GM19395 (cell line): ENCODE measurements at regions not wholly inside any gene's neighbourhood (a gene's known extent, or its start where the extent isn't known, plus 50 kb on each side); places are given as distances from the start of the nearest gene placed in this dataset.
"Not testable (repeated sequence)": the region's sequence is repeated elsewhere in the genome, so short reads cannot be mapped to it uniquely, and the experiment has no call there.

Experiments
- ATAC-seq: cut with Tn5 transposase; IDR thresholded peaks from one replicate; pipeline ENCODE4 v1.9.1; 2021; ENCODE audit warnings: mild to moderate bottlenecking, moderate library complexity; ENCODE audit not compliant: unreplicated experiment

GRCh38 chr5:66234241-66234640 lies 90.1 kb downstream of the SREK1 start:
- no peak for ATAC-seq

DNA sequence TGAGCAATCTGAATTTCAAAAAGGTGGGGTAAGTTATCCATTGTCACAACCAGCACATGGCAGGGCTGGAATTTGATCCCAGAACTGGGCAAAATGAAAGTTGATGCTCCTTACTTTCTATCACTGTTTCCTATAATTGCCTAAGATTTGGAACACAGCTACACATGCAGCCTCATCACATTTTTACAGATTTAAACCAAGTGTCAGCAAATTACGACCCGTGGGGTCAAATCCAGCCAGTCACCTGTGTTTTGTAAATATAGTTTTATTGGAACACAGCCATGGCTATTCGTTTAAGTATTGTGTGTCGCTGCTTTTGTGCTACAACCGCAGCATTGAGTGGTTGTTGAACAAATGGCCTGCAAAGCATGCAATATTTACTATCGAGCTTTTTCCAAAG lies 94.3 kb downstream of the SREK1 start:
- no peak for ATAC-seq

- ATAC-seq = no peak
Observed at GRCh38 chr5:66239034-66239433, 94.9 kb downstream of the SREK1 start.

DNA sequence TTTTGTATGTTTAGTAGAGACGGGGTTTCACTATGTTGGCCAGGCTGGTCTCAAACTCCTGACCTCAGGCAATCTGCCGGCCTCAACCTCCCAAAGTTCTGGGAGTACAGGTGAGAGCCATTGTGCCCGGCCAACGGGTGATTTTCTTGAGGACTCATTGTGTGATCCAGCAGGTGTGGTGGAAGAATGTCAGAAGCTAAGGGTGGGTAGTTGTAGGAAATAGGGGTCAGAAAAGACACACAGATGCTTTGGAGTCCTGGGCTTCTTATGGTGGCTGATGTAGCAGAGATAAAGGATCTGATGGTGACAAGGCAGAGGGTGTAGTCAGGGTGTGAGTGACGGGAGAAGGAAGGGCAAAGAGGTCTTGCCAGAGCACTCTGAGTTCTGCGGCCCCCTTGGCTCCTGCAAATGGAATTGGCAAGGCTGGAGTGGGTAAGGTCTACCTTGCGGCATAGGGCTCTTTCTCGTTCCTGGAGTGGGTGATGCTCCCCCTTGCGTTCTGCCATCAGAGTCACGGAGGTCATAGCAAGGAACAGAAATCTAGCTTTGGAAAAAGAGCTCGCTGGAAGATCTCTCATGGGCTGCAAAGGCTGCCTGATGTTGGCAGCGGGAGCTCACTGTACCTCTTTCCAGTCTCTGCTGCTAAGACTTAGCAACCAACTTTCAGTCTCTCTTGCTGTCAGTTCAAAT lies 97.2 kb downstream of the SREK1 start:
- no peak for ATAC-seq

GRCh38 chr5:66242050-66242715 lies 98.1 kb downstream of the SREK1 start:
- ATAC-seq = no peak

GRCh38 chr5:66246608-66247007 lies 102.5 kb downstream of the SREK1 start:
- ATAC-seq = no peak

DNA sequence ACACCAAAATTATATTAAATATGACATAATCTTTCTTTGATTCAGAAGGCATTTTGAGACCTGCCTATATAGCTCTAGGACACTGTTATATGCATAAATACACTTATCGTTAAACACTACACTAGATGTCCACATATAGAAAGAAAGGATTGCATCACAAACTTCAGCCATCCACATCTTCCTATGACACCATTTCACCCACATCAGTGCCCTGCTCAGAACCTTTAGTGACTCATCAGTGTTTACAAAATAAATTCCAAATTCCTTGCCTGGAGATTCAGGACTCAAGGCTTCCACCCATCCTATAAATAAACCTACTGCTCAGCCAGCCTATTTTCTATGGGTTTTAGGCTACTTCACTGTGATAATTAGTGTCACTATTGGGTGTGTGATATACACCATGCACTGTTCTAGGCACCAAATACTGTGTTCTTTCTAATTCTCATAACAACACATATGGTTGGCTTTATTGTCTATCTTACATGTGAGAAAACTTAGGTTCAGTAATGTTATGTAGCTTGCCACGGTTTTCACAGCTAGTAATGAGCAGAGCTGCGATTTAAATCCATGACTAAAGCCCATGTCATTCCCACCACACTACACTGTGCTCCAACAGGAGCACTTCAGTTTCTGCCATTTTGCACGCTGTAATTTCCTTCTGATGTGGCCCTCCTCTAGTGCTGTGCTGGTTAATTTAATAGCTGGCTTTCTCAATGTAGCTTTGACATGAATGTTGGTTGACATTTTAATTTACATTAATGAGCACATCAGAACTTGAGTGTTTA lies 103.3 kb downstream of the SREK1 start:
- no peak for ATAC-seq

GRCh38 chr5:66248874-66249273 lies 104.8 kb downstream of the SREK1 start:
- ATAC-seq = no peak

DNA sequence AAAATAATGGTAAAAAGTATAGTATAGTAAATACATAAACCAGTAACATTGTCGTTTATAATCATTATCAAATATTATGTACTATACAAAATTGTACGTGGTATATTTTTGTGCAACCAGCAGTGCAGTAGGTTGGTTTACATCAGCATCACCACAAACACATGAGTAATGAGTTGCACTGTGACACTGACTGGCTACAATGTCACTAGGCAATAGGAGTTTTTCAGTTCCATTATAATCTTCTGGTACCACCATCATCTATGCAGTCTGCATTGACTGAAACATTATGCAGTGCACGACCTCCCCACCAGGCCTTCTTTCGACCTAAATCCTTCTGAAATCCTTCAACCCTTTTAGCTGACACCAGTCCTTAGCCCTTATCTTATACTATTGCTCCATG lies 105.8 kb downstream of the SREK1 start:
- ATAC-seq = no peak

DNA sequence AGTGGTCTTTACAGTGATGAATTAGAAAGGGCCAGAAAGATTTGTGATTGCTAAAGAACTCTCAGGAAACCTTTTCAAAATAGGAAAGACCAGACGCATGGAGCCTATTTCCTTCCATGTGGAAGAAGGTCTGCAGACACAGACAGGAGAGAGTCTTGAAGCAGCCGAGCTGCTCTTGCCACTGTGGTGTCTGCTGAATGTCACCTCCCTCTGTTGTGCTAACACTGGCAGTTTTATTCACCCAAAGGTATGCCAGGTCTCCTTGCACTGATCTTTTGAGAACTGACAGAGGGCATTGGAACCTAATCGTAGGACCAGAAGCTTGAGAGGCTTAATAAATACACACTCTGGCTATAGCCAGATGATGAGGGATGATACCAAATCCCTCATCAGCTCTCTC lies 108.7 kb downstream of the SREK1 start:
- ATAC-seq = no peak

DNA sequence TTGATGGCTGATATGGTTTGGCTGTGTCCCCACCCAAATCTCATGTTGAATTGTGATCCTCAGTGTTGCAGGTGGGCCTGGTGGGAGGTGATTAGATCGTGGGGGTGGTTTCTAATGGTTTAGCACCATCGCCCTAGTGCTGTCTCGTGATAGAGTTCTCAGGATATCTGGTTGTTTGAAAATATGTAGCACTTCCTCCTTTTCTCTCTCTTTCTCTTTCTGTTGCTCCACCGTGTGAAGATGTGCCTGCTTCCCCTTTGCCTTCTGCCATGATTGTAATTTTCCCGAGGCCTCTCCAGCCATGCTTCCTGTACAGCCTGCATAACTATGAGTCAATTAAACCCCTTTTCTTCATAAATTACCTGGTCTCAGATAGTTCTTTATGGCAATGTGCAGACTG lies 111.6 kb downstream of the SREK1 start:
- ATAC-seq = peak; percentile 56

GRCh38 chr5:66273121-66273520 lies 129.0 kb downstream of the SREK1 start:
- ATAC-seq = no peak

DNA sequence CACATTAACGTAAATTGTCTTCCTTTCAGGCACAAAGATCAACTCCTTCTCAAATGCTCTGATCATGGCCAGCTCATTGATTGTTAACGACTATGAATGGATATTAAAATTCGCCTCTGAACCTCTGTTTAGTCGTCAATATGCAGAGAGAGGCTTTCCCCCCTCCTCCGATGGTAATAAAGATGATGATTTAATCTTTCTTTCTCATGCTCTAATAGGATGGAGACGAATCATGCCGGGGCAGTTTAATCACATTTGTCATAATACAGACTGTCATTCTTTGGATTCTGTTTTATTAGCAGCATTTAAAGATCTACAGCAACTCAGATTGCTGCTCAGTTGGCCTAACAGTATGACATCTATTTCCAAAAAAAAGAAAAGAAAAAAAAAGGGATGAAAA lies 132.9 kb downstream of the SREK1 start:
- no peak for ATAC-seq

GRCh38 chr5:66277981-66278380 lies 133.9 kb downstream of the SREK1 start:
- ATAC-seq = no peak

GRCh38 chr5:66281294-66281693 lies 137.2 kb downstream of the SREK1 start:
- no peak for ATAC-seq

- no peak for ATAC-seq
Observed at GRCh38 chr5:66284588-66285342, 140.7 kb downstream of the SREK1 start.

GRCh38 chr5:66285343-66285922 lies 141.3 kb downstream of the SREK1 start:
- no peak for ATAC-seq

GRCh38 chr5:66291771-66292170 lies 147.7 kb downstream of the SREK1 start:
- no peak for ATAC-seq

DNA sequence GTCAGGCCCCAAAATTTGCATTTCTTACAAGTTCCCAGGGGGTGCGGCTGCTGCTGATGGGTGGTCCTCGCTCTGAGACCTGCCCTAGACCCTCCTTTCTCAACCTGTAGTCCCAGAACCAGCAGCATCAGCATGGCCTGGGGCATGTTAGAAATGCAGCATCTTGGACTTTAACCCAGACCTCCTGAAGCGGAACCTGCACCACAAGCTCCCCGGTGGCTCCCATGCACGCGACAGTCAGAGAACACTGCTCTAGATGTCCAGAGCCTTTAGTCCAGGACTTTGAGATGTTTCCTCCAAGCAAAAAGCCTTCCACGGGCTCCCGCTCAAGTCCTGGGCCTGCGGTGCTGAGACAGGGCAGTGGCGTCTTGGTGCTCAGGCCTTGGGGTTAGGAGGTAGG lies 149.8 kb downstream of the SREK1 start:
- not testable (repeated sequence) for ATAC-seq

DNA sequence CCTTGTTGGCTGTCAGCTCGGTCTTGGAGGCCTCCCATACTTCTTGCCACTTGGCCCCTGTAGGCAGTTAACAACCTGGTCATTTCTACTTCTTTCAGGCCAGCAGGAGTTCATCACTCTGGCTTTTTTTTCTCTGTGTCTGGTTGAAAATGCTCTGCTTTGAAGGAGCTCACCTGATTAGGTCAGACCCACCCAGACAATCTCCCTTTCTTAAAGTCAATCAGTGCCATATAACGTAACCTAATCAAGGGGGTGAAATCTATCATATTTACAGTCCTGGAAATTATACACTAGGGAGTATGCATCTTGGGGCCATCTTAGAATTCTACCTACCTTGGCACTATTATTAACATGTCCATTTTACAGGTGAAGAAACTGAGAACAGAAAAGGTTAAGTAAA lies 155.4 kb downstream of the SREK1 start:
- ATAC-seq = no peak

- no peak for ATAC-seq
Observed at GRCh38 chr5:66302344-66302743, 158.2 kb downstream of the SREK1 start.
